Colonic mucosa (tissue), 4 donors: ENCODE measurements at regions not wholly inside any gene's neighbourhood (a gene's known extent, or its start where the extent isn't known, plus 50 kb on each side); places are given as distances from the start of the nearest gene placed in this dataset.

ENCODE experiments used
- DNase-seq: peaks from one replicate; pipeline ENCODE4 v3.0.0-alpha.2; 2020
- H3K27ac ChIP-seq: fragments of 200-600 bp; one replicate; pipeline ENCODE4 v1.8.0; 2021
- H3K27me3 ChIP-seq: fragments of 200-600 bp; one replicate; pipeline ENCODE4 v1.8.0; 2021
- H3K36me3 ChIP-seq: fragments of 200-600 bp; one replicate; pipeline ENCODE4 v1.8.0; 2021
- H3K4me1 ChIP-seq: fragments of 200-600 bp; one replicate; pipeline ENCODE4 v1.8.0; 2021; ENCODE audit warnings: mild to moderate bottlenecking
- H3K4me3 ChIP-seq: fragments of 200-600 bp; one replicate; pipeline ENCODE4 v1.8.0; 2021
- H3K9ac ChIP-seq, 2 donors: one replicate each; pipeline ENCODE4 v1.7.0; 2013; ENCODE audit warnings: control low read depth in 2 of 2, low read depth in 2 of 2, low read length in 2 of 2
- H3K9me3 ChIP-seq: fragments of 200-600 bp; one replicate; pipeline ENCODE4 v1.8.0; 2021
- intact Hi-C: fragments of 100-400 bp; cut with DNase I; formaldehyde crosslinking; loops from one replicate; pipeline ENCODE4 v1.14.1; 2022
- TF ChIP-seq, protein P1 (sequence below): fragments of 200-600 bp; IDR thresholded peaks from one replicate; pipeline ENCODE4 v1.8.0; 2022; ENCODE audit warnings: antibody characterized with exemption, mild to moderate bottlenecking
- donor health status: healthy.
- donor health status: DM: no; HTN: no; CAD: no.
- donor health status: DM: no; HTN: no; CAD: no.

DNA sequence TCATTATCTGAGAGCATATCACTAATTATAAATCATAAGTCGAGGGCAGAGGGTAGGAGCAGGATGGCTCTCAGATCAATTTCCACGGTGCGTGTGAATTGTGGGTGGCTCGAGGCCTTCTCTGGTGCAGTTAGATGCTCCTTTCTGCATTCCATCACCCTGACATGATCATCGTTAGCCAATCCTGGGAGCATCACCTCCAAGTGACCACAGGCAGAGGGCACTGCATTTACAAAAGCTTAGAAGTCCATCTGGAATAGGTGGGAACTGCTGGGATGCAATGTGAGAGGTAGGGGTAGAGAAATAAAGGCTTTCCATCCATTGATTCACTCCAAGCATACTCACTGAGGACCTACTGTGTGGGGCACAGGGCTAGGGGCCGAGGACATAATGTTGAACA lies 538.2 kb upstream of the TBX3 start:
- TF ChIP-seq, protein P1, sequence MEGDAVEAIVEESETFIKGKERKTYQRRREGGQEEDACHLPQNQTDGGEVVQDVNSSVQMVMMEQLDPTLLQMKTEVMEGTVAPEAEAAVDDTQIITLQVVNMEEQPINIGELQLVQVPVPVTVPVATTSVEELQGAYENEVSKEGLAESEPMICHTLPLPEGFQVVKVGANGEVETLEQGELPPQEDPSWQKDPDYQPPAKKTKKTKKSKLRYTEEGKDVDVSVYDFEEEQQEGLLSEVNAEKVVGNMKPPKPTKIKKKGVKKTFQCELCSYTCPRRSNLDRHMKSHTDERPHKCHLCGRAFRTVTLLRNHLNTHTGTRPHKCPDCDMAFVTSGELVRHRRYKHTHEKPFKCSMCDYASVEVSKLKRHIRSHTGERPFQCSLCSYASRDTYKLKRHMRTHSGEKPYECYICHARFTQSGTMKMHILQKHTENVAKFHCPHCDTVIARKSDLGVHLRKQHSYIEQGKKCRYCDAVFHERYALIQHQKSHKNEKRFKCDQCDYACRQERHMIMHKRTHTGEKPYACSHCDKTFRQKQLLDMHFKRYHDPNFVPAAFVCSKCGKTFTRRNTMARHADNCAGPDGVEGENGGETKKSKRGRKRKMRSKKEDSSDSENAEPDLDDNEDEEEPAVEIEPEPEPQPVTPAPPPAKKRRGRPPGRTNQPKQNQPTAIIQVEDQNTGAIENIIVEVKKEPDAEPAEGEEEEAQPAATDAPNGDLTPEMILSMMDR, result no peak
- intact Hi-C loops, result no loop called here
- Histone ChIP-seq H3K9ac (no peak overlapping the region), H3K9me3 (no peaks in the 10 kb centered on the region), H3K27ac (no peak overlapping the region), H3K27me3 (no peaks in the 10 kb centered on the region), H3K36me3 (no peaks in the 10 kb centered on the region), H3K4me3 (no peak overlapping the region), H3K4me1 (no peaks in the 10 kb centered on the region)
- no peak for DNase-seq

DNA sequence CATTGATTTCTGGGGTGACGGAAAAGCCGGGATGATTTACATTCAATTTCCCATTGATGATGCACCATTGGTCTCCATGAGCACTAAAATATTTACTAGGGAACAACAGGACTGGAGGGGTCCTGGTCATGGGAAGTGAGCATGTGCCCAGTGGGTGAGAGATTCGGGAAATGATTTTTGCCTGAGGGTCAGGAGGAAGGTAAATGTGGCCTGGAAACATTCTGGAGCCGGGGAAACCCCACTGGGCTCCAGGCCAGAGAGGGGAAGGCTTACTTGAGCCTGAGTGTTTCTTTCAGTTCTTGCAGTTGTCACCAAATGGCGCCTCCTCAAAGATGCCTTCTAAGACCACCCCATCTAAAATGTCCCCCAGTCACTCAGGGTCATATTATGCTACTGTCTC lies 532.3 kb upstream of the TBX3 start:
- no peaks in the 10 kb centered on the region for H3K4me1 ChIP-seq
- no peaks in the 10 kb centered on the region for H3K36me3 ChIP-seq
- H3K4me3 ChIP-seq, result no peak overlapping the region
- no peak overlapping the region for H3K27ac ChIP-seq
- H3K9ac ChIP-seq, result no peak overlapping the region
- intact Hi-C loops, result no loop called here
- H3K9me3 ChIP-seq, result no peaks in the 10 kb centered on the region
- TF ChIP-seq, protein P1, result no peak
- H3K27me3 ChIP-seq, result no peaks in the 10 kb centered on the region
- no peak for DNase-seq

DNA sequence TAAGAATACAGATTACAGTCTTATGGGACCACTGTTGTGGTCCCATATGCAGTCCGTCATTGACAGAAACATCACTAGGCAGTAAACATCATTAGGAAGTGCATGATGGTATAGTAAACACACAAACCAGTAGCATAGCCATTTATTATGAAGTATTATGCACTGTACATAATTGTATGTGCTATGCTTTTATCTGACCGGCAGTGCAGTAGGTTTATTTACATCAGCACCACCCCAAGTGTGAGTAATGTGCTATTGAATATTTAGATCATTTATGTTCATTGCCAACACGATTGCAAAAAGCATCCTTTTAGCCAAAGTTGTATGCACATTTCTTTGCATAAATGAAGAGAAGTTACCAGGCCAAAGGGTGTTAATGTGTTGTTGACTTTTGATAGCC lies 531.6 kb upstream of the TBX3 start:
- H3K27ac ChIP-seq, result no peak overlapping the region
- H3K9me3 ChIP-seq, result no peaks in the 10 kb centered on the region
- no peaks in the 10 kb centered on the region for H3K36me3 ChIP-seq
- no peak overlapping the region for H3K9ac ChIP-seq
- DNase-seq, result no peak
- TF ChIP-seq, protein P1, result no peak
- H3K4me1 ChIP-seq, result no peaks in the 10 kb centered on the region
- intact Hi-C loops, result no loop called here
- no peak overlapping the region for H3K4me3 ChIP-seq
- no peaks in the 10 kb centered on the region for H3K27me3 ChIP-seq

DNA sequence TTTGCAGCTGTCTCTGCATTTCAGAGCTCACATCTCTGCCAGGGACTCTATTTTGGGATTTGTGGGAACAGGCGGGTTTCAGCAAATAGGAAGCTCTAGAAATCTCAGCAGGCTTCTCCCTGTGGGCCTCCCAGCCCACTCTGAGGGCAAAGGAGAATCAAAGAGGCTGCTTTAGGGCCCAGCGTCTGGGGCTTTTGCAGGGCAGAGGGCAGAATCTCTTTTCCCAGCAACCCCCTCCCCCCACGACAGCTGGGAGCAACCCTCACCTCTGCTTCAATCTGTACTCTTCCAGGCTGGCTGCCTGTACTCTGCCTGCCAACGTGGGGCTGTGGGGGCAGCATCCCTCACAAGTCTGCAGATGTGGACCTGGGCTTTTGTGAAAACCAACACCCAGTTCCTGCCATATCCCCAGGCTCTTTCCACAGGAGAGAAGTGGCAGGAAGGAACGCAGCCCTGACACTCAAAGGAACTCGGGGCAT lies 529.6 kb upstream of the TBX3 start:
- Histone ChIP-seq H3K9me3 (no peaks in the 10 kb centered on the region), H3K4me3 (no peak overlapping the region), H3K27ac (no peak overlapping the region), H3K27me3 (no peaks in the 10 kb centered on the region), H3K36me3 (no peaks in the 10 kb centered on the region), H3K4me1 (no peaks in the 10 kb centered on the region), H3K9ac (no peak overlapping the region)
- TF ChIP-seq, protein P1, result no peak
- intact Hi-C loops, result no loop called here
- DNase-seq, result no peak

DNA sequence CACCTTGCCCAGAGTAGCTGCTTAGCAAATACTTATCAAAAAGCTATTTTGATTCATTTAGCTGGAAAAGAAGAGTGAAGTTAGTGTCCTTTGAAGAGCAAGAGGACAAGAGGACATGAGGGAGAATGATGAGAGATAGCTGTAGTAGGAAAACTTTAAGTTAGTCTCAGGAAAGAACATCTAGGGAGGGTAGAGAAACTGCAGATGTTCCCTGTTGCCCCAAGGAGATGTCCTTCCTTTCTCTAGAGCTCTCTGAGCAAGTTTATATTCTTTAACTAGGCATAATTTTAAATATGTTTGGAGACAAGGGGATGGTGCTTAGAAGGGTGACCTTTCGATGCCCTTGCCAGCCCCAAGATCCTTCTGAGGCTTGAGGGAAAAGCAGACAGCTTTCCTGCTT lies 529.1 kb upstream of the TBX3 start:
- intact Hi-C loops, result no loop called here
- Histone ChIP-seq H3K27ac (no peak overlapping the region), H3K9me3 (no peaks in the 10 kb centered on the region), H3K27me3 (no peaks in the 10 kb centered on the region), H3K4me1 (no peaks in the 10 kb centered on the region), H3K36me3 (no peaks in the 10 kb centered on the region), H3K9ac (no peak overlapping the region), H3K4me3 (no peak overlapping the region)
- TF ChIP-seq, protein P1, result no peak
- DNase-seq, result no peak

DNA sequence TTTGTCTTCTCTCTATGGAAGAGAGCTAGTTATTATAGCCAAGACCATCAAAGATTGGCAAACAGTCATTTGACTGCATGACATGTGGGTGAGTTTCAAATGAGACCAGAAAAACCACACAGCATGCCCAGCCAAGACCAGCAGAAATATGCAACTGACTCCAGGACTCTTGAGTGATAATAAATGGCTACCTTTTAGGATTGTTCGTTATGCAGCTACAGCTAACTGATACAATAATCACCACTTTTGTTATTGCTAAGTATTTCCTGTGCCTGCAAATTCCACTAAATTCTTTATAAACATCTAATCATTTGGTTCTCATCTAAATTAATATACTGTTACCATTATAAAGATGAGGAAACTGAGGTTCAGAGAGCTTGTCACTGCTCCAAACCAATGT lies 528.4 kb upstream of the TBX3 start:
- TF ChIP-seq, protein P1, result no peak
- intact Hi-C loops, result no loop called here
- no peak overlapping the region for H3K4me3 ChIP-seq

More for the DNA sequence above, 528.4 kb upstream of the TBX3 start:
- H3K36me3 ChIP-seq, result no peaks in the 10 kb centered on the region
- H3K27ac ChIP-seq, result no peak overlapping the region
- no peak for DNase-seq
- H3K9ac ChIP-seq, result no peak overlapping the region
- H3K9me3 ChIP-seq, result no peaks in the 10 kb centered on the region
- no peaks in the 10 kb centered on the region for H3K27me3 ChIP-seq
- H3K4me1 ChIP-seq, result no peaks in the 10 kb centered on the region
